ENCODE measurements at regions not wholly inside any gene's neighbourhood (a gene's known extent, or its start where the extent isn't known, plus 50 kb on each side); places are given as distances from the start of the nearest gene placed in this dataset.
"Not testable (repeated sequence)": the region's sequence is repeated elsewhere in the genome, so short reads cannot be mapped to it uniquely, and the experiment has no call there.

DNA sequence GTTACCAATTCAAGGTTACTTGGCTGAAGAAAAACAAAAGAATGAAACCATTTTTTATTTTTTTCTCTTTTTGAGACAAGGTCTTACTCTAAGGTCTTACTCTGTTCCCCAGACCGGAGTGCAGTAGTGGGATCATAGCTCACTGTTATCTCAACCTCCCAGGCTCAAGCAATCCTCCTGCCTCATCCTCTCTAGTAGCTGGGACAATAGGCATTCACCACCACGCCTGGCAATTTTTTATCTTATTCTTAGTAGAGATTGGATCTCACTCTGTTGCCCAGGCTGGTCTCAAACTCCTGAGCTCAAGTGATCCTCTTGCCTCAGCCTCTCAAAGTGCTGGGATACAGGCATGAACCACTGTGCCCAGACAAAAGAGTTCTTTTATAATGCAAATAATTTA is 3732.0 kb upstream of the OR11H1 start:
- H3K27ac ChIP-seq (ENCODE audit: low read depth, low read length); H3K27me3 ChIP-seq (ENCODE audit: control insufficient read depth in 5 of 5, insufficient read depth in 4 of 5, low read length in 5 of 5); H3K4me3 ChIP-seq (ENCODE audit: low read depth in 1 of 5, low read length in 5 of 5); H3K36me3 ChIP-seq (ENCODE audit: control insufficient read depth in 5 of 5, insufficient read depth in 5 of 5, low read length in 5 of 5); H3K4me1 ChIP-seq (ENCODE audit: control insufficient read depth in 5 of 5, insufficient read depth in 5 of 5, low read length in 5 of 5); H3K9ac ChIP-seq (ENCODE audit: low read length in 5 of 5); H3K9me3 ChIP-seq (ENCODE audit: control insufficient read depth in 5 of 5, low read length in 5 of 5): not testable (repeated sequence)

DNA sequence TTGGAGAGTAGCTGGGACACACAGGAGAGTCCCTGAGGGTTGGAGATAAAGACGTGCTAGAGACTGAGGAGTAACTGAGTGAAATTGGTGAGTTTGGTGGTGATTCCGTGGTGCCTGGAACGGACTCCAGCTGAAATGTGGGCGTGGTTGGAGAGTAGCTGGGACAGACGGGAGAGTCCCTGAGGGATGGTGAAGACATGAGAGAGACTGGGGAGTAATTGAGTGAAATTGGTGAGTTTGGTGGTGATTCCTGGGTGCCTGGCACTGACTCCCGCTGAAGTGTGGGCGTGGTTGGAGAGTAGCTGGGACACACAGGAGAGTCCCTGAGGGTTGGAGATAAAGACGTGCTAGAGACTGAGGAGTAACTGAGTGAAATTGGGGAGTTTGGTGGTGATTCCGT is 3712.5 kb upstream of the OR11H1 start:
- H3K4me3 ChIP-seq (ENCODE audit: low read depth in 1 of 5, low read length in 5 of 5); H3K36me3 ChIP-seq (ENCODE audit: control insufficient read depth in 5 of 5, insufficient read depth in 5 of 5, low read length in 5 of 5): not testable (repeated sequence)

DNA sequence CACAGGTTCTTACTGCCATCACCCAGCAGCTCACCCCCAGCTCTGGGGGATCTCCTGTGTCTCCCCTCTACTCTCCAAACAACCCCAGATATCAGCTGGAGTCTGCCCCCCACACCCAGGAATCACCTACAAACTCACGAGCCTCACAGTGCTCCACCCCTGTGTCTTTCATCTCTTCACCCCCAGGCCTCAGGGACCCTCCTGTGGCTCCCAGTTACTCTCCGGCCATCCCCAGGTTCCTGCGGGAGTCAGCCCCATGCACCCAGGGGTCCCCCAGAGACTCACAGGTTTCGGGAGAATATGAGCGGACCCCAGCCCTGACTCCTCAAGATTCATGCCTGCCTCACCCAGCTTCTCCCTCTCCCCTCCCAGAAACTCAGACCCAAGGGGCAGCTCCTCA is 3709.1 kb upstream of the OR11H1 start:
- H3K4me1 ChIP-seq (ENCODE audit: control insufficient read depth in 5 of 5, insufficient read depth in 5 of 5, low read length in 5 of 5); H3K9ac ChIP-seq (ENCODE audit: low read length in 5 of 5); H3K9me3 ChIP-seq (ENCODE audit: control insufficient read depth in 5 of 5, low read length in 5 of 5); H3K27ac ChIP-seq (ENCODE audit: low read depth, low read length); H3K27me3 ChIP-seq (ENCODE audit: control insufficient read depth in 5 of 5, insufficient read depth in 4 of 5, low read length in 5 of 5); H3K36me3 ChIP-seq (ENCODE audit: control insufficient read depth in 5 of 5, insufficient read depth in 5 of 5, low read length in 5 of 5); H3K4me3 ChIP-seq (ENCODE audit: low read depth in 1 of 5, low read length in 5 of 5): not testable (repeated sequence)

More for the DNA sequence above, 3712.5 kb upstream of the OR11H1 start:
- not testable (repeated sequence) for H3K27me3 ChIP-seq (ENCODE audit: control insufficient read depth in 5 of 5, insufficient read depth in 4 of 5, low read length in 5 of 5); H3K27ac ChIP-seq (ENCODE audit: low read depth, low read length); H3K9me3 ChIP-seq (ENCODE audit: control insufficient read depth in 5 of 5, low read length in 5 of 5); H3K4me1 ChIP-seq (ENCODE audit: control insufficient read depth in 5 of 5, insufficient read depth in 5 of 5, low read length in 5 of 5); H3K9ac ChIP-seq (ENCODE audit: low read length in 5 of 5)

- H3K36me3 ChIP-seq (ENCODE audit: control insufficient read depth in 5 of 5, insufficient read depth in 5 of 5, low read length in 5 of 5); H3K9me3 ChIP-seq (ENCODE audit: control insufficient read depth in 5 of 5, low read length in 5 of 5); H3K4me1 ChIP-seq (ENCODE audit: control insufficient read depth in 5 of 5, insufficient read depth in 5 of 5, low read length in 5 of 5); H3K27ac ChIP-seq (ENCODE audit: low read depth, low read length); H3K4me3 ChIP-seq (ENCODE audit: low read depth in 1 of 5, low read length in 5 of 5); H3K27me3 ChIP-seq (ENCODE audit: control insufficient read depth in 5 of 5, insufficient read depth in 4 of 5, low read length in 5 of 5); H3K9ac ChIP-seq (ENCODE audit: low read length in 5 of 5): not testable (repeated sequence)
Observed at GRCh38 chr22:11822326-11822725, 3705.7 kb upstream of the OR11H1 start.

GRCh38 chr22:11825009-11825408 is 3703.0 kb upstream of the OR11H1 start:
- not testable (repeated sequence) for H3K36me3 ChIP-seq (ENCODE audit: control insufficient read depth in 5 of 5, insufficient read depth in 5 of 5, low read length in 5 of 5)

GRCh38 chr22:11826000-11826399 is 3702.0 kb upstream of the OR11H1 start:
- H3K9me3 ChIP-seq (ENCODE audit: control insufficient read depth in 5 of 5, low read length in 5 of 5); H3K36me3 ChIP-seq (ENCODE audit: control insufficient read depth in 5 of 5, insufficient read depth in 5 of 5, low read length in 5 of 5); H3K27me3 ChIP-seq (ENCODE audit: control insufficient read depth in 5 of 5, insufficient read depth in 4 of 5, low read length in 5 of 5); H3K4me3 ChIP-seq (ENCODE audit: low read depth in 1 of 5, low read length in 5 of 5); H3K4me1 ChIP-seq (ENCODE audit: control insufficient read depth in 5 of 5, insufficient read depth in 5 of 5, low read length in 5 of 5); H3K27ac ChIP-seq (ENCODE audit: low read depth, low read length); H3K9ac ChIP-seq (ENCODE audit: low read length in 5 of 5): not testable (repeated sequence)

More at GRCh38 chr22:11825009-11825408, 3703.0 kb upstream of the OR11H1 start:
- H3K27ac ChIP-seq (ENCODE audit: low read depth, low read length); H3K27me3 ChIP-seq (ENCODE audit: control insufficient read depth in 5 of 5, insufficient read depth in 4 of 5, low read length in 5 of 5); H3K9ac ChIP-seq (ENCODE audit: low read length in 5 of 5); H3K4me3 ChIP-seq (ENCODE audit: low read depth in 1 of 5, low read length in 5 of 5); H3K9me3 ChIP-seq (ENCODE audit: control insufficient read depth in 5 of 5, low read length in 5 of 5); H3K4me1 ChIP-seq (ENCODE audit: control insufficient read depth in 5 of 5, insufficient read depth in 5 of 5, low read length in 5 of 5): not testable (repeated sequence)

DNA sequence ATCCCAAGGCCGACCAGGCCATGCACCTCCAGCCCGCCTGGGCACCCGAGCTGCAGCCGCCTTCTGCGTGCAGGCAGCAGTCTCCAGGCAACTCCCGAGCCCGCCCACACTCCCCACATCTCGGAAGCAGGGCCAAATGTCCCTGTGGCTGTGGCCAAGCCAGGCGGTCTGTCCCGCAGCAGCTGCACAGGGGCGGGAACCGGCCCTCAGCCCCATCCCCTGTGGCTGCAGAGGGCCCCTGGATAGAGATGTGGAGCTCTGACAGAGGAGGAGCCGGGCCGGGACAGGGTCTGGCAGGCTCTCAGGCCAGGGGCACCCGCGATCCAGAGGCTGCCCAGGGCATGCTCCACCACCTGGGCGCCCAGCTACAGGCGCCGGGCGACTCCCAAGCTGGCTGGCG is 3698.6 kb upstream of the OR11H1 start:
- H3K36me3 ChIP-seq (ENCODE audit: control insufficient read depth in 5 of 5, insufficient read depth in 5 of 5, low read length in 5 of 5); H3K27me3 ChIP-seq (ENCODE audit: control insufficient read depth in 5 of 5, insufficient read depth in 4 of 5, low read length in 5 of 5); H3K9ac ChIP-seq (ENCODE audit: low read length in 5 of 5); H3K4me1 ChIP-seq (ENCODE audit: control insufficient read depth in 5 of 5, insufficient read depth in 5 of 5, low read length in 5 of 5); H3K9me3 ChIP-seq (ENCODE audit: control insufficient read depth in 5 of 5, low read length in 5 of 5); H3K27ac ChIP-seq (ENCODE audit: low read depth, low read length): not testable (repeated sequence)
- H3K4me3 ChIP-seq (ENCODE audit: low read depth in 1 of 5, low read length in 5 of 5): peak overlapping the region in 1 of 5 donors; percentile 18
